SK-MEL-5 (cell line): ENCODE measurements at regions not wholly inside any gene's neighbourhood (a gene's known extent, or its start where the extent isn't known, plus 50 kb on each side); places are given as distances from the start of the nearest gene placed in this dataset.

Experiments
- DNase-seq: peaks from one replicate; pipeline ENCODE4 v3.0.0-alpha.2; 2016; ENCODE audit warnings: low read depth, low spot score
- in situ Hi-C: cut with HindIII; loops from 2 replicates; pipeline ENCODE4 v1.10.0; 2016; ENCODE audit warnings: low sequenced_read_pairs, high pct_unique_total_duplicates, low pct_unique_long_range_greater_than_20kb

- no peak for DNase-seq
- in situ Hi-C loops: no loop called here
These were observed 94.4 kb upstream of the RGS4 start for GRCh38 chr1:162974810-162975209.

DNA sequence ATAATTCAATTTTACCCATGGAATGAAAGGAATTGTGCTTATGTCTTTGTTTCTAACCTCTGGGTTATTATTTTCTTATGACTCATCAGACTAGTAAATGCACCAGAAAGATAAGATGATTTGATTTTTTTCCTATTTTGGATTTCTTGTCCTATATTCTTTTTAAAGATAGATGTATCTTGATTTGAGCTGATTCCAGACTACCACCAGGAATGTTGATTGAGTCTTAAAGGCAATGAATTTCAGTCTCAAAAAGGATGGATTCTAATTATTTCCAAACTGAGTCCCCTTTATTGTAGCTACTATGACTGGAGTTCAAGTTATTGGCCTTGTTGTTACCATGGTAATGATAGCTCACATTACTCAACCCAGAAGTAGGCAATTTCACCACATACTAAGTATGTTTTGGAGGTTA lies 95.8 kb upstream of the RGS4 start:
- in situ Hi-C loops: no loop called here
- DNase-seq: no peak

- no peak for DNase-seq
- in situ Hi-C loops: no loop called here
These were observed 96.4 kb upstream of the RGS4 start for GRCh38 chr1:162972773-162973172.

DNA sequence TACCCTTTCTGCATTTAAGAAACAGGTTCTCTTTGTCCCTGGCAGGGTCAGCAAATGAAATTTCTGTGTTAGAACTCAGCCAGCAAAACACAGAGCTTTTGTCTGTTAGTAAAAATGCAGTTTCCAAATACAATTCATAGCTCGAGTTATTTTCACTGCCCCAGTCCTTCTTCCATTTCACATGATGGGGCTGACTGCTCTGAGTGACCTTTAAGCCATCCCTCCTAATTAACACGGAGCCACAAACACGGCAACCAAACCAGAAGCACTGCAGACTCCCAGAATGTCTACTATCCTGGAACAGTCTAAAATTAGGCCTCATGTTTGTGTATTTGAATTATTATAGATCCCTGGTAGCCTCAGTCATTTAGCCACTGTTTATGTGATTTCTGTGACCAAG lies 99.1 kb upstream of the RGS4 start:
- in situ Hi-C loops: no loop called here
- peak; percentile 1 for DNase-seq

DNA sequence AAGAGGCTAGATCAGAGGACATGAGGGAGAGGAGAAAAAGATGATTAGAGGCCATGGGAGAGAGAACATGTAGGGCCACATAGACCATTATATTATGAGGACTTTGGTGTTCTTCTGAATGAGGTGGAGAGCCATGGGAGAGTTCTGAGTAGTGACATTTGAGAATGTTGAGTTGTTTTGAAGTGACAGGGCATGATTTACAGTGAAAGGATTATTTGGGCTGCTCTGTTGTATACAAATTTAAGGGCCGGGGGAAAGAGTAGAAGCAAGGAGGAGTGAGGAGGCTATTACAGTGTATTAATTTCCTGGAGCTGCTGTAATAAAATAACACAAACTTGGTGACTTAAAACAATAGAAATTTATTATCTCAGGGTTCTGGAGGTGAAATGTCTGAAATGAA lies 102.5 kb upstream of the RGS4 start:
- no peak for DNase-seq
- in situ Hi-C loops: no loop called here

GRCh38 chr1:162964901-162965300 lies 103.9 kb upstream of the CCDC190 start:
- in situ Hi-C loops: no loop called here
- DNase-seq: no peak

DNA sequence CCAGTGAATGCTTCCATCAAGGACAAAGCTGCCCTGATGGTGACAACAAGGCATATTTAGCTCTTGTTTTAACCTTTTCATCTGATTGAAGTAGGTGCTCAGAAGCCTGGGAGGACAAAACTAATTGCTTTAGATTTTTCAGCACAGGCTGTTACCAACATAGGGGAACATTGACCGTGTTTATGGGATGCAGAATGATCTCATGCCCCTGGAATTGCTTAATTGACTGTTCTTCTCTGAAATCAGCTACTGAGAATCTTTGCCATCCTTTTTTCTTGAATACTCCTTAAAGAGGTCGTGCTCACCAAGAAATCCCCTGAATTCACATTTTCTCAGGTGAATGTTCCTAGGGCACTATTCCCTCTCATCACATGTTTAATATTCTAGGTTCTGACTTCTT lies 95.9 kb upstream of the CCDC190 start:
- in situ Hi-C loops: no loop called here
- no peak for DNase-seq

- DNase-seq: no peak
These were observed 93.8 kb upstream of the CCDC190 start for GRCh38 chr1:162954824-162955223.

GRCh38 chr1:162952956-162953355 lies 92.0 kb upstream of the CCDC190 start:
- in situ Hi-C loops: no loop called here
- DNase-seq: no peak

More at GRCh38 chr1:162954824-162955223, 93.8 kb upstream of the CCDC190 start:
- in situ Hi-C loops: no loop called here

DNA sequence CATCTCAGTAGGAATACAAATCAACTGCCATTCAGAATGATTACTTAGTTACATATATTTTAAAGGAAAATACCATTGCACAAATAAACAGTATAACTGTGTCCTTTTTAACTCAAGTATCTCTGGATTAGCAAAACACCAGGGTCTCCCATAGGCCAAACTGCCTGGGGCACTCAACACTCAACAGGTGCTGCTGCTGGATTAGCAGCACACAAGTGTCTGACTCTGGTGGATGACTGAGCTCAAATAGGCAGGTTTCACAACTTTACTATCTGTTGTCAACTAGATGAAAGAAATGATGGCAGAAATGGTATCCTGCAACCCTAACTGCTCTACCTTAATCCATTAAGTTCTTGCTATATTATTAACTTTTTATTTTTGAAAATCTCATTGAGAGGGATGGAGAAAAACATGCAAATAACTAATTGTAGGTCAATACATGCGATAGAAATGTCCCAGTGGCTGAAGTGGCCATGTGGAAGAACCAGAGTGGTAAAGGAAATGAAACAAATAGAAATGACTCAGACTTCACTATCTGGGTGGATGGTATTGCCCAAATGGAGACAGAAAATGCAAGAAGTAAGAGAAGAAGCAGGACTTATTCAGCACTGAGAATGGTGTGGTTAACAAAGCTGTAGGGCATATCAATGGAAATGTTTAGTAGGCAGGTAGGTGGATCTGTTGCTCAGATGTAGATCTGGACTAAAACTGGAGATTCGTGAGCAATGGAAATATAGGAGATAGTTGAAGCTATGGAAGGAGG lies 90.8 kb upstream of the CCDC190 start:
- DNase-seq: no peak
- in situ Hi-C loops: no loop called here

DNA sequence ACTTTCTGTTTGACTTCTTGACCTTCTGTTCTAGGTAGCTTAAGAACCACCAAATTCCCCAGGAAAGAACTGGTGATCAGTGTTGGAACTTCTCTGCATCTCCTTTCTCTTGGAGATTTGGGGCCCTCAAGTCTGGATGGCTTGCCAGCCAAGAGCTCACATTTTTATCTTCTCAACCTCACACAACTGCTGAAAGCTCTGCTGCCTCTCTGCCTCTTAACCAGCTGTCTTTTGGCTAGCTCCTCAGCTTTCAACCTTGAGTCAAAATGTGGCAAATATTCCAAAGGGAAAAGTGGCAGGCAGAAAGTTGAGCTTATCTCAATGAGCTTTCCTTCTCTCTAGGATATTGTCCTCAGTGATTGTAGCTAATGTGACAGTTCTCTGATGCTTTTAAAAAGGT lies 89.2 kb upstream of the CCDC190 start:
- no peak for DNase-seq
- in situ Hi-C loops: no loop called here

DNA sequence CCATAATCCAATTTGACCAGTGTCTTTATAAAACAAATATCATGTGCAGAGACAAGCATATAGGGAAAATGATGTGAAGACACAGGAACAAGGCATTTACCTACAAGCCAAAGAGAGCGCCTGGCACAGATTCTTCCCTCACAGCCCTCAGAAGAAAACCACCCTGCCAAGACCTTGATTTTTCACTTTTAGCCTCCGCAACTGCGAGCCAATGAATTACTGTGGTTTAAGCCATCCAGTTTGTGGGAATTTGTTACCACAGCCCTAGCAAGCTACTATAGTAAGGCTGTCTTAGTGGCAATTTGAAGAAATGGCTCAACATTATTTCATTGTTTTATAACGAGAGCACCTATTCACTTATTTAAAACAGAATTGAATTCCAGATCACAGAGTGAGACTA lies 85.7 kb upstream of the CCDC190 start:
- in situ Hi-C loops: no loop called here
- DNase-seq: no peak

- in situ Hi-C loops: no loop called here
- no peak for DNase-seq
These were observed 84.1 kb upstream of the CCDC190 start for GRCh38 chr1:162944974-162945674.

DNA sequence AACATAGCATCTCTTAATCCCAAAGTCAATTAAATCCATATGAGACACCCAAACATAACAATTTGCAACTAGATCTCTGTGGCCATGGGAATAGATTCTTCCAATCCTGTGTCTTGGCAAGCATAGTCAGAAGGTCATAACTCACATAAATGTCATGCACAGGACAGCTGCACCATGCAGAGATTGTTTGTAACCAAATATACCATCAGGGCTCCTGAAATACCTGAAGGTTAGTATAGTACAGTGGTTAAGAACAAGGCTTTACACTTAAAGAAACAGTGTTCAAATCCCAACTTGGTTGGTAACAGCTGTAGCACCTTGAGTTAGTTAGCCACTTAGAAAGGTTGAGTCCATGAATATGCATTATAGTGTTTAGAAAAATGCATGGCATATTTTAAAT lies 82.6 kb upstream of the CCDC190 start:
- DNase-seq: no peak
- in situ Hi-C loops: no loop called here

DNA sequence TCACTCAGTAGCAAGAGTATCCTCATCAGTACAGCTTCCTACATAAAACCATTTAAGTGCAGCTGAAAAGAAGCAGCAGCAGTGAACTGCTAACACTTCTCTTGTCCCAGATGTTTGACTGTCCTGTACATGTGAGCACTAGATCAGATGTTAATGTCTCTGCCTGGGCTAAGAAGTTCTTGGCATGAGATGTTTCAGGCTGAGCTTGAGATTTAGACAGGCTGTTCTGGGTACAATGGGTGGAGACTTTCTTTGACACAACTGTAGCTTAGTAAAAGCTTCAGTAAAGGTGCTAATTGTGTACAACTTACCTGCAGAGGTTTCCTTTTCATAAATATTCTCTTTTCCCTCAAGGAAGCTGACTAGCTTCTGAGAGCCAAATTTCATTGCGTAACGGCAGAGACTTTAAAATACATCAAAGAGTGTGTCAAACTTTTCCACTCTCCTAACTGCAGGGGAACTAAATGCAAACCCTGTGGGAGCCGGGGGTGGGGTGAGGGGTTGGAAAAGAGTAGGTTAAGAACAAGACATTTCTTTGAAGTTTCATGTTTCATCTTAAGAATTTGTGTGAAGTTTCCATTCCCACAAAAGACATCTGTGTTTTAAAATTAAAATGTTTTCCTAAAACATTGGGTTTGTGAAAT lies 82.1 kb upstream of the CCDC190 start:
- in situ Hi-C loops: no loop called here
- DNase-seq: no peak

DNA sequence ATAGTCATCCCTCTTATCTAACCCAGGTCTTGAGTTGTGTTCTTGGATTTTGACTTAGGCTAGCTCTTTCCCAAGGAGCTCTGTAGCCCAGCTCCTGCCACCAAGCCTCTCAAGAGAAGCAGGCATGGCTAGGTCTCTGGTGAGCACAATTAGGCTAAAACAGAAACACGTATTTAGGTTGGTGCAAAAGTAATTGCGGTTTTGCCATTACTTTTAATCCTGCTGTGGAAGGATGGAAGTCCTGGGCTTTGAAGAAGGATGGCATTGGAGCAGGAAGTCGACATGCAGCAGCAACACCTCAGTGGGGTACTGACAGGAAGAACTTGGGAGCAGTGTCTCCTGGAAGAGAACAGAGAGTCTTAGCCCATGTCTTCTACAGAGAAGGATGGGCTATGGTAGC lies 80.0 kb upstream of the CCDC190 start:
- DNase-seq: no peak
- in situ Hi-C loops: no loop called here

DNA sequence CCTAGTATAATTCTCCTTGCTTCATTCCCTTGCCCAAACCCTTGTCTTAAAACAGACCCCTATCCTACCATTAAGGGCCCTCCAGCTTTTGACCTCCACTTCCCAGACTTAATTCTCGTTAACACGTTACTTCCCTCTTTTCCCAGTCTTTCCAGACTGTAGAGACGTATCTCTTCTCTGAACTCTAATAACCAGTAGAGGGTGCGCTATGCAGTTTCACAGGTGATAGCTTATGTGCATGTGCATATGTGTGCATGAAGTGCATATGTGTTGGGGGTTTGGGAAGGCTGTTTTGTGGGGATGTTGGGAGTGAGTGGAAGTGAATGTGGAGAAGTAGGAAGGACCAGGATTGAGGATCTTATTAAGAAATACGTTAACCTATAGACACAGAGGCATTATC lies 78.1 kb upstream of the CCDC190 start:
- in situ Hi-C loops: no loop called here
- peak; percentile 41 for DNase-seq

DNA sequence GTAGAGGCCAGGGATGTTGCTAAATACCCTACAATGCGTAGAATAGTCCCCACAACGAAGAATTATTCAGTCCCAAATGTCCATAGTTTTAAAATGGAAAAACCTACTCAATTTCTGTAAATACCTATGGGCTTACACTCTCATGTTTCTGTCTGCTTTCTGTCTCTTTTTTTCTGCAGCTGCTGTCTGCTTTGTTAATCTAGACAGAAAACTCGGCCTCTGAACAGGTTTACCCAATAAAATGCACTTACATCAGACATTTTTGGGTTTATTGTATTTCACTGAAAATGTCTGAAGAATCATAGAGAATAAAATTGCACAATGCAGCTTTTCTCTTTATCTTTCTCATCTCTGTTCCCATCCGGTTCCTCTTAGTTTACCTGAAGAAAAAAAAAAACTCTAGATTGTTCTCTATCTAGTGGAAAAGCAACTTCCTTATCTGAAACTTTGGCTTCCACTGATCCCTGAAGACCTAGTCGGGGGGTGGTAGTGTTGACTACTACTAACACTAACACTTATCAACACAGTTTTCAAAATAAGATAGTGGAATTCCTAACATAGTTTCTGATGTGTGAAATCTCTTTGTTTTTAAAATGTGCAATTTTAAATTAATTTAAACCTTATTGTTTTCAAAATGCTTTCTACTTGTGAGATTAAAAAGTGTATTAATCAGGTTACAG lies 76.9 kb upstream of the CCDC190 start:
- in situ Hi-C loops: no loop called here
- DNase-seq: no peak
